ENCODE measurements at regions not wholly inside any gene's neighbourhood (a gene's known extent, or its start where the extent isn't known, plus 50 kb on each side); places are given as distances from the start of the nearest gene placed in this dataset.

- no peaks in the 10 kb centered on the region for H3K36me3 ChIP-seq (ENCODE audit: insufficient read depth in 1 of 2, low read depth in 1 of 2)
- H3K4me1 ChIP-seq: no peaks in the 10 kb centered on the region
- TF ChIP-seq CTCF (IDR thresholded peaks at IDR 0.05): no peak
- H3K9me3 ChIP-seq: no peaks in the 10 kb centered on the region
- no peak for DNase-seq
- no peak overlapping the region for H3K4me3 ChIP-seq
- H3K27me3 ChIP-seq (ENCODE audit: insufficient read depth in 3 of 3, low read length in 2 of 3): no peaks in the 10 kb centered on the region
- ATAC-seq: no peak
- no peak overlapping the region for H3K27ac ChIP-seq
- WGBS, 3 donors: 19 to 37% (median 32%) methylated on average over 2 of the region's 2 CpGs
- intact Hi-C loops (cut with DNase I): no loop called here
Measured at GRCh38 chr1:239563681-239564080, 177.3 kb downstream of the CHRM3 start.

- ATAC-seq: no peak
- TF ChIP-seq CTCF (IDR thresholded peaks at IDR 0.05): no peak
- no peak for DNase-seq
- H3K4me1 ChIP-seq: no peaks in the 10 kb centered on the region
- H3K36me3 ChIP-seq (ENCODE audit: insufficient read depth in 1 of 2, low read depth in 1 of 2): no peaks in the 10 kb centered on the region
- no peak overlapping the region for H3K27ac ChIP-seq
- no peak overlapping the region for H3K4me3 ChIP-seq
- H3K27me3 ChIP-seq (ENCODE audit: insufficient read depth in 3 of 3, low read length in 2 of 3): no peaks in the 10 kb centered on the region
- intact Hi-C loops (cut with DNase I): no loop called here
- 86 to 93% (median 86%) methylated on average over 7 of the region's 7 CpGs for WGBS, 3 donors
- H3K9me3 ChIP-seq: no peaks in the 10 kb centered on the region
Measured at GRCh38 chr1:239566074-239566473, 179.7 kb downstream of the CHRM3 start.

- ATAC-seq: no peak
- Histone ChIP-seq H3K36me3 (ENCODE audit: insufficient read depth in 1 of 2, low read depth in 1 of 2) (no peaks in the 10 kb centered on the region), H3K27ac (no peak overlapping the region), H3K9me3 (no peaks in the 10 kb centered on the region), H3K27me3 (ENCODE audit: insufficient read depth in 3 of 3, low read length in 2 of 3) (no peaks in the 10 kb centered on the region), H3K4me1 (no peaks in the 10 kb centered on the region), H3K4me3 (no peak overlapping the region)
- WGBS, 3 donors: 29 to 54% (median 42%) methylated on average over 3 of the region's 3 CpGs
- no peak for DNase-seq
- intact Hi-C loops (cut with DNase I): no loop called here
- TF ChIP-seq CTCF (IDR thresholded peaks at IDR 0.05): no peak
Measured at GRCh38 chr1:239570878-239571277, 184.5 kb downstream of the CHRM3 start.

- H3K4me1 ChIP-seq: no peaks in the 10 kb centered on the region
- H3K36me3 ChIP-seq (ENCODE audit: insufficient read depth in 1 of 2, low read depth in 1 of 2): no peaks in the 10 kb centered on the region
- intact Hi-C loops (cut with DNase I): no loop called here
- no peaks in the 10 kb centered on the region for H3K27me3 ChIP-seq (ENCODE audit: insufficient read depth in 3 of 3, low read length in 2 of 3)
- ATAC-seq (no peak), DNase-seq (no peak)
- 85 to 94% (median 90%) methylated on average over 4 of the region's 4 CpGs for WGBS, 3 donors
- no peak for TF ChIP-seq CTCF (IDR thresholded peaks at IDR 0.05)
- no peak overlapping the region for H3K4me3 ChIP-seq
- no peaks in the 10 kb centered on the region for H3K9me3 ChIP-seq
- no peak overlapping the region for H3K27ac ChIP-seq
Measured at GRCh38 chr1:239572183-239572582, 185.8 kb downstream of the CHRM3 start.

- WGBS, 3 donors: 94 to 98% (median 96%) methylated on average over 2 of the region's 2 CpGs
- intact Hi-C loops (cut with DNase I): no loop called here
- TF ChIP-seq CTCF (IDR thresholded peaks at IDR 0.05): no peak
Measured at GRCh38 chr1:239574112-239574511, 187.7 kb downstream of the CHRM3 start.

More at GRCh38 chr1:239574112-239574511, 187.7 kb downstream of the CHRM3 start:
- H3K27me3 ChIP-seq (ENCODE audit: insufficient read depth in 3 of 3, low read length in 2 of 3): no peaks in the 10 kb centered on the region
- H3K4me1 ChIP-seq: no peaks in the 10 kb centered on the region
- H3K27ac ChIP-seq: no peak overlapping the region
- no peaks in the 10 kb centered on the region for H3K36me3 ChIP-seq (ENCODE audit: insufficient read depth in 1 of 2, low read depth in 1 of 2)
- no peak overlapping the region for H3K4me3 ChIP-seq
- no peaks in the 10 kb centered on the region for H3K9me3 ChIP-seq
- ATAC-seq (no peak), DNase-seq (no peak)
